ENCODE measurements at regions not wholly inside any gene's neighbourhood (a gene's known extent, or its start where the extent isn't known, plus 50 kb on each side); places are given as distances from the start of the nearest gene placed in this dataset.

DNA sequence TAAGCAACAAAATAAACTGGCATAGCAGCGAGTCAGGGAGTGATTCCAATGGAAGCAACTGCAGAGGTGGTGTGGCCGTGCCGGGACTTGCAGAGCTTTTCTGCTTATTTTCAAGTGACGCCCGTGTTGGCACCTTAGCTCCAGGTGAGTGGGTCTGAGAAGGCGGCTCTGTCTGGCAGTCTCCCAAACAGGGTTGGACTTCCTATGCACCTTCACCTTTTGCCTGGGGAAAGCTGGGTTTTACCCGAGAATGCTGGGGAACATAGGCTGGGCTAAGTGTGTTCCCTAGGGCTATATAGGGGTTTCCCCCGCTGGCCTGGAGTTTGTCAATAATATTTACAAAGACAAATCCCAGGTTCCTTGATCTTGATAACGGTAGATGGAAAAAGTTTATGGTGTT is 179.9 kb upstream of the TBL1XR1 start:
- no peak overlapping the region for H3K4me3 ChIP-seq (ENCODE audit: low read length)
- TF ChIP-seq CTCF (conservative IDR thresholded peaks at IDR 0.05; ENCODE audit: low read length): no peak
- no peak for DNase-seq (ENCODE audit: low read depth)

GRCh38 chr3:177378168-177378567 is 180.9 kb upstream of the TBL1XR1 start:
- no peak for TF ChIP-seq CTCF (conservative IDR thresholded peaks at IDR 0.05; ENCODE audit: low read length)
- H3K4me3 ChIP-seq (ENCODE audit: low read length): no peak overlapping the region

GRCh38 chr3:177379045-177379444 is 181.8 kb upstream of the TBL1XR1 start:
- DNase-seq (ENCODE audit: low read depth): no peak
- TF ChIP-seq CTCF (conservative IDR thresholded peaks at IDR 0.05; ENCODE audit: low read length): no peak
- no peak overlapping the region for H3K4me3 ChIP-seq (ENCODE audit: low read length)

More at GRCh38 chr3:177378168-177378567, 180.9 kb upstream of the TBL1XR1 start:
- DNase-seq (ENCODE audit: low read depth): no peak

DNA sequence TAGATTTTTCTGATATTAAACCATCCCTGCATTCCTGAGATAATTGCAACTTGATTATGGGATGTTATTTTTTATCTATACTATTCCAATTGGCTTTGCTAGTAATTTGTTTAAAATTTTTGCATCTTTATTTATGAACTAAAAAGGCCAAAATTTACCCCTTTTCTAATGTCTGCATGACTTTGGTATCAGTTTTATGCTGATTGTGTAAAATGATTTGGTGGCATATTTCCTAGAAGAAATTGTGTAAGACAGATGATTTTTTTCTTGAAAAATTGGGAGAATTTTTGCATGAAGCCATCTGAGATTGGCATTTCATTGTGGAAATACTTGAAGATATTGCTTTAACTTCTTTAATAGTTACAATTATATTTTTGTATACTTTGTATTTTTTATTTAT is 183.8 kb upstream of the TBL1XR1 start:
- no peak for DNase-seq (ENCODE audit: low read depth)
- no peak for TF ChIP-seq CTCF (conservative IDR thresholded peaks at IDR 0.05; ENCODE audit: low read length)
- H3K4me3 ChIP-seq (ENCODE audit: low read length): no peak overlapping the region

- no peak overlapping the region for H3K4me3 ChIP-seq (ENCODE audit: low read length)
- TF ChIP-seq CTCF (conservative IDR thresholded peaks at IDR 0.05; ENCODE audit: low read length): no peak
- no peak for DNase-seq (ENCODE audit: low read depth)
Observed at GRCh38 chr3:177382944-177383343, 185.7 kb upstream of the TBL1XR1 start.

GRCh38 chr3:177385186-177385585 is 187.9 kb upstream of the TBL1XR1 start:
- H3K4me3 ChIP-seq (ENCODE audit: low read length): no peak overlapping the region
- no peak for TF ChIP-seq CTCF (conservative IDR thresholded peaks at IDR 0.05; ENCODE audit: low read length)

DNA sequence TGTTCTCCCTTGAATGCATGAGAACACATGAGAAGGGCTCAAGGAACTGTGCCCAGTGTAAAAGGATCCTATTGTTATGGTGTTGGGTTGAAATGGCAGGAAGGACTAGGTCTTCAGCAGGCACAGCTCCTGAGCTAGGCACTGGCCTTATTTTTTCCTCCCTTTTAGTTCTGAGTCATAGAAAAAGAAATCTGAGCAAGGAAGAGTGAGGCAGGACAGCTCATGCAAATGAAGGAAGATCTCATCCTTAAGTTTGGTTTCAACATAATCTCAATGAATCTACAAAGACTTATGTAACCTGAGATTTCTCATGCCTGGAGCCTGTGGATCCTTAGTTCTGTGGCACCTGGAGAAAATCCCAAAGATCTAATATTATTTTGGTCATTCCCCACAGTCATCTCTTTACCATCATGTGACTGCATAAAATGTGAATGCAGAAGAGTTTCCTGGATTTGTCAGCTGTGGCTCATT is 188.6 kb upstream of the TBL1XR1 start:
- no peak for TF ChIP-seq CTCF (conservative IDR thresholded peaks at IDR 0.05; ENCODE audit: low read length)
- DNase-seq (ENCODE audit: low read depth): peak; percentile 70
- H3K4me3 ChIP-seq (ENCODE audit: low read length): no peak overlapping the region

More at GRCh38 chr3:177385186-177385585, 187.9 kb upstream of the TBL1XR1 start:
- DNase-seq (ENCODE audit: low read depth): no peak

Data from AG10803 (cell line).